ENCODE measurements at regions not wholly inside any gene's neighbourhood (a gene's known extent, or its start where the extent isn't known, plus 50 kb on each side); places are given as distances from the start of the nearest gene placed in this dataset.
"Not testable (repeated sequence)": the region's sequence is repeated elsewhere in the genome, so short reads cannot be mapped to it uniquely, and the experiment has no call there.

GRCh38 chr5:156221816-156222215 lies 105.1 kb upstream of the SGCD start:
- TF ChIP-seq, protein P1, sequence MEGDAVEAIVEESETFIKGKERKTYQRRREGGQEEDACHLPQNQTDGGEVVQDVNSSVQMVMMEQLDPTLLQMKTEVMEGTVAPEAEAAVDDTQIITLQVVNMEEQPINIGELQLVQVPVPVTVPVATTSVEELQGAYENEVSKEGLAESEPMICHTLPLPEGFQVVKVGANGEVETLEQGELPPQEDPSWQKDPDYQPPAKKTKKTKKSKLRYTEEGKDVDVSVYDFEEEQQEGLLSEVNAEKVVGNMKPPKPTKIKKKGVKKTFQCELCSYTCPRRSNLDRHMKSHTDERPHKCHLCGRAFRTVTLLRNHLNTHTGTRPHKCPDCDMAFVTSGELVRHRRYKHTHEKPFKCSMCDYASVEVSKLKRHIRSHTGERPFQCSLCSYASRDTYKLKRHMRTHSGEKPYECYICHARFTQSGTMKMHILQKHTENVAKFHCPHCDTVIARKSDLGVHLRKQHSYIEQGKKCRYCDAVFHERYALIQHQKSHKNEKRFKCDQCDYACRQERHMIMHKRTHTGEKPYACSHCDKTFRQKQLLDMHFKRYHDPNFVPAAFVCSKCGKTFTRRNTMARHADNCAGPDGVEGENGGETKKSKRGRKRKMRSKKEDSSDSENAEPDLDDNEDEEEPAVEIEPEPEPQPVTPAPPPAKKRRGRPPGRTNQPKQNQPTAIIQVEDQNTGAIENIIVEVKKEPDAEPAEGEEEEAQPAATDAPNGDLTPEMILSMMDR (IDR thresholded peaks at IDR 0.05; ENCODE audit: control insufficient read depth, extremely low read depth, insufficient read depth) = no peak
- DNase-seq (ENCODE audit: low read depth) = no peak
- no peak overlapping the region for H3K4me3 ChIP-seq (ENCODE audit: low read depth, low read length)

DNA sequence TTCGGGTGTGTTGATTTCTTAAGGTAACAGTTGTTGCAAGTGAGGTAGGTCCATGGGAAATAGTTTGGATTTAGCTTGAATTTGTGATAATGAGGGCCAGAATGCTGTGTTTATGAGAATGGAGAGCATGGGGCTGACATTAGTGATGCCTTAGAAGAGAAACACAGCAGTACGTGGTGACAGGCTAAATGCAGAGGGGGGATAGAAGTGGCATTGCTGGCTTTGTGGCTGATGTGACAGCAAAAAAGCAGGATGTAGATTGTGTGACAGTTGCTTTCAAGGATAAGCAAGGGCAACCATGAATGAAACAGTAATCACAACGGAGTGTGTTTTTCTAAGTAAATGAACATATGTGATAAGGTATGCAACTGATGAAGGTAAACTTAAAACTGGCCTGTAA lies 103.4 kb upstream of the SGCD start:
- no peak for DNase-seq (ENCODE audit: low read depth)
- H3K4me3 ChIP-seq (ENCODE audit: low read depth, low read length) = no peak overlapping the region
- TF ChIP-seq, protein P1 (IDR thresholded peaks at IDR 0.05; ENCODE audit: control insufficient read depth, extremely low read depth, insufficient read depth) = no peak

GRCh38 chr5:156226485-156226884 lies 100.5 kb upstream of the SGCD start:
- not testable (repeated sequence) for H3K4me3 ChIP-seq (ENCODE audit: low read depth, low read length); DNase-seq (ENCODE audit: low read depth)

- H3K4me3 ChIP-seq (ENCODE audit: low read depth, low read length) = no peak overlapping the region
- TF ChIP-seq, protein P1 (IDR thresholded peaks at IDR 0.05; ENCODE audit: control insufficient read depth, extremely low read depth, insufficient read depth) = no peak
- DNase-seq (ENCODE audit: low read depth) = no peak
Measured at GRCh38 chr5:156230887-156231286, 96.1 kb upstream of the SGCD start.

GRCh38 chr5:156232251-156232869 lies 94.6 kb upstream of the SGCD start:
- DNase-seq (ENCODE audit: low read depth) = no peak
- TF ChIP-seq, protein P1 (IDR thresholded peaks at IDR 0.05; ENCODE audit: control insufficient read depth, extremely low read depth, insufficient read depth) = no peak
- no peak overlapping the region for H3K4me3 ChIP-seq (ENCODE audit: low read depth, low read length)

- no peak overlapping the region for H3K4me3 ChIP-seq (ENCODE audit: low read depth, low read length)
- no peak for DNase-seq (ENCODE audit: low read depth)
- TF ChIP-seq, protein P1 (IDR thresholded peaks at IDR 0.05; ENCODE audit: control insufficient read depth, extremely low read depth, insufficient read depth) = no peak
Measured at GRCh38 chr5:156237361-156237760, 89.6 kb upstream of the SGCD start.

DNA sequence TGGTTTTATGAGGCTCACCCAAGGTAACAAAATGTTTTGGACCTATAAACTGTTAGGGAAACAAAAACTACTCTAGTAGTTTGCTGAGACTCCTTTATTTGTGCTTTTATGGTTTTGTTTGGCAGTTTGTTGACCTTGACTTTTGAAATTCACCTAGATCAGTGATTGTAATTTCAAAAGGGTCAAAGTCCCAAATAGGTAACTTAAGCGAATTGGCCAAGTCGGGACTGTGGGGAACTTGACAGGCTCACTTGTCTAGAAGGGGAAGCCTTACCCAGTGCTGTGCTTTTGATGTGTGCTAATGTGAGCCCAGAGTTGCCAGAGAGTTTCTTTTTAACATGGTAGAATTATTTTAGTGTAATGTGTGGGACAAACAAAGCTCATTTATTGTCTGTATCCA lies 87.2 kb upstream of the SGCD start:
- TF ChIP-seq, protein P1 (IDR thresholded peaks at IDR 0.05; ENCODE audit: control insufficient read depth, extremely low read depth, insufficient read depth) = no peak
- no peak overlapping the region for H3K4me3 ChIP-seq (ENCODE audit: low read depth, low read length)
- DNase-seq (ENCODE audit: low read depth) = no peak

Measured in LNCaP clone FGC (cell line).